HG02759 (cell line): ENCODE measurements at regions not wholly inside any gene's neighbourhood (a gene's known extent, or its start where the extent isn't known, plus 50 kb on each side); places are given as distances from the start of the nearest gene placed in this dataset.

Experiments
- ATAC-seq: cut with Tn5 transposase; IDR thresholded peaks from one replicate; pipeline ENCODE4 v1.9.1; 2021; ENCODE audit warnings: mild to moderate bottlenecking, moderate library complexity; ENCODE audit not compliant: unreplicated experiment

GRCh38 chr10:3852147-3852904 is 67.3 kb upstream of the KLF6 start:
- peak; percentile 88 for ATAC-seq

DNA sequence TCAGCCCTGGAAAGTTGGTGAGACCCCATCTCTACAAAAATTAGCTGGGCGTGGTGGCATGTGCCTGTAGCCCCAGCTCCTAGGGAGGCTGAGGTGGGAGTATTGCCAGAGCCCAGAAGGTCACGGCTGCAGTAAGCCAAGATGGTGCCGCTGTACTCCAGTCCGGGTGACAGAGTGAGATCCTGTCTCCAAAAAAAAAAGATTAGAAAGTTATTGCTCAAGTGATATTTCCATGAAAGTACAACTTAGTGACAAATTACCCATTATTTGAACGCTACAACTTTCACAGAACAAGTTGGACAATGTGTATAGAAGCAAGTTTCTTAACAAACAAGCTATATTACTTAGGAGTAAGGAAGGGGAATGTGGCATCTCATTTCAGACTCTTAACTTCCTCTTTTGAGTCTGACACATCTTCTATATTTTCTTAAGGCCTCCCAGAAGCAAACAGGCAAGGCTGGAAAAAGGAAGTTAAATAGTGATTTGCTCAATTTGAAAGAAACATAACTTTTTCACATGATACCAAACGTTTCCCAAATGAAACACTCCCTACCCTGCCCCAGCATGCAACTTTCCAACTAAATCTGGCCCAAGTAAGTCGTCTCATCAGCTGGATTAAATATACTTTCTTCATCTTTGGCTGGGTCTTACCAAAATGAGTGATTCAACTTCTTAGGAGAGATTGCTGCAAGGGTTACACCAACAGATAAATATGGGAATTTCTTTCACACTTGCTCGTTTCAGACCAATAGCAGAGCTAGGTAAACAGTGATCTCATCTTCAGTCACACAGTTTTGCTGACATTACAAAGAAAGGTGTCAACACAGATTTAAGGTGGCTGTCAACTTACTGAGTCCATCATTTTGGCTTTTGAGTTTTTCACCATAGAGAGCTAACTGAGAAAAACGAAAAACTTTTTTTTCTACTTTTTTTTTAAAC is 66.3 kb upstream of the KLF6 start:
- ATAC-seq: no peak

DNA sequence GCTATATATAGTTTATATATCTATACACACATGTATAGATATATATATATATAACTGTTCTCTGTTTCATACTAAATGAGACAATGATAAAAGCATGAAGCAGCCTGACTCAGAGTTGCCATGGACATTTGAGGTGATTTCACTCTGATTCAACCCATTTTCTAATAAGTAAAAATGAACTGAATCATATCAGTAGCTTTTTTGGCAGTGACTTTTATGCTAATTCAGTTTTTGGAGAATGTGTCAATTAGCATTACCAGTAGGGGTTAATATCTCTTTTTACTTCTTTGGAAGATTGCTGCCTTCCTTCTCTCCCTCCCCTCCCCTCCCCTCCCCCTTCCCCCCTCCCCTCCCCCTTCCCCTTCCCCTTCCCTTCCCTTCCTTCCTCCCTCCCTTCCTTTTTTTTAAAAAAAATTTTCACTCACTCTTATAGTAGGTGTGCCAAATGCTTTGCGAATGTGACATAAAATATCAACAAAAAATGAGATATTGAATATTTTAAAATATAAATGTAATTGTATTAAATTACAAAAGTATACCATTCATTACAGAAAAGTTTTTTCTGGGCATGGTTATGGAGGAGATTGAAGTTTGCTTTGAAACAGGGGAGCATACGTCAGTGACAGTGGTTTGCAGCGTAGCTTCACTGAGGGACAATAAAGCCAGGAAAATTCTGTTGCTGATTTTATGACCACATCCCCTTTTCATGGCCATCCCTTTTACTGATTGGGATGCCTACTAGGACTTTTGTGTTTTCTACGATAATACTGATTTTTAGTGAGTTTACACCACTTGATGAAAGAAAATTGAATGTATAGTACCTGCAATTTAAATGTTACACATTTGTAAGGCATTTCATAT is 64.0 kb upstream of the KLF6 start:
- ATAC-seq: no peak

- ATAC-seq: no peak
Measured at GRCh38 chr10:3848005-3848774, 63.2 kb upstream of the KLF6 start.

- no peak for ATAC-seq
Measured at GRCh38 chr10:3846736-3847135, 61.7 kb upstream of the KLF6 start.

- ATAC-seq: no peak
Measured at GRCh38 chr10:3844491-3845025, 59.5 kb upstream of the KLF6 start.

GRCh38 chr10:3838460-3839437 is 53.7 kb upstream of the KLF6 start:
- ATAC-seq: no peak

GRCh38 chr10:3837647-3838459 is 52.8 kb upstream of the KLF6 start:
- ATAC-seq: no peak

DNA sequence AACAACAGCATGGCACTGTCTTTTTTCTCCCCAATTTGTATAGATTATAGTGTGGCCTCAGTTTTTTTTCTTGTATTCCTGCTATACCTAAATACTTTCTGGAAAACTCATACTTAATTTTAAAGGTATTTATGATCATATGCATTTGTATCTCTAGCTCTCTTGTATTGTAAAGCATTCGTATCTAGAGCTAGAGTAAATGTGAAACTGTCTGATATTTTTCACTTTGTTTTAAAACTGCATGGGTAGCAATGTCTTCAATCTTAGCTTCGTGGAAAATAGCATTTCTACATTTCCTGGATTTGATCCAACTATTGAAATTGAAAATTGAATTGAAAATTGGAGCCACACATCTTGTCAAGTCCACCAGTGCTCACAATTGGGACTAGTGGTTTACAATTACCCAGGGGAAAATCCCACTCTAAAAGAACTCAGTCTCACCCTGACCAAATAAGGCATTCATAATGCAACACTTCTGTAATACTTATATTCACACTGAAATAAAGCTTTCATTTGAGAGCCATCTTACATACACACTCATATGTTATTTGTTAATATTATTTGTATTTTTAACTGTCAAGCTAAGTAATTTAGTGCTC is 51.3 kb upstream of the KLF6 start:
- peak; percentile 74 for ATAC-seq

DNA sequence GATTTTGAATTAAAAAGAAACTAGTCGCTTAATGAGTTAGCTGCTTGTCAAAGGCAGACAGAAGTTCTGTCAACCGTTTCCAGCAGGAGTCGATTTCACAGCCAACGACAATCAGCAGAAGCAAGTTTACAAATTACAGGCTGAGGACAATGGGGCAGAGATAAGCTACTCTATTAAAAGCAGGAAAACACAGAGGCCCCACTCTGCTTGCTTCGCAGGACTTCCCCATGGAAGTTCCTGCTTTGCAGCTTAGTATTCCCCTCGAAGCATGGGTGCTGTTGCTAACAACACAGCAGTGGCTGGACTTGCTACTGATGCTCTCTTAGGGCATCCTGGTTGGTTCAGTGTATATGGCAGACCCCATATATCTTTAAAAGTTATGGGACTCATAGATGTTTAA is 50.8 kb upstream of the KLF6 start:
- peak; percentile 55 for ATAC-seq

DNA sequence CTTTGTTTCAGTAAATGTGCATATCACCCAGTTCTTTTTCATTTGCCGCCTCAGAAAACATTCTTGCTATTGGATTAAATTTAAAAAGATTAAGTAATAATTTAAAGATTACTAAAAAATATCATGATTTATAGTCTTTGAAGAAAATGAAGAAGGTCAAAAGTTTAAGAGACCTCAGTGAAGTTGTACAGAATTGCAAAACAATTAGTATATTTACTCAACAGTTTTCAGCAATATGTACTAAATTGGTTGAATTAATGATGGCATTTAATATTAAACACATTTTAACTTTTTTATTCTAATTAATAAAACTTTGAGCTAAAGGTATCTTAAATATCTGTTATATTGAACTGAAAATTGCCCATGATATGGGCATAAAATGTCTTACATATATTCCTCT is 49.9 kb upstream of the KLF6 start:
- no peak for ATAC-seq
